Spleen (tissue), 11 donors: ENCODE measurements at regions not wholly inside any gene's neighbourhood (a gene's known extent, or its start where the extent isn't known, plus 50 kb on each side); places are given as distances from the start of the nearest gene placed in this dataset.

ENCODE experiments used
- DNase-seq: peaks from one replicate; pipeline ENCODE4 v3.0.0-alpha.2; 2020
- H3K27ac ChIP-seq, 8 donors: fragments of 200-600 bp; sonication (generic) in 7 of 8; 1 replicate in 4 of 8; 2 replicates in 4 of 8; pipeline versions ENCODE4 v1.5.0 to v1.8.0; 2016 to 2021; ENCODE audit warnings: inconsistent platforms in 4 of 8, mild to moderate bottlenecking in 4 of 8, moderate library complexity in 1 of 8
- H3K27me3 ChIP-seq, 7 donors: fragments of 200-600 bp; sonication (generic) in 6 of 7; replicated peaks in 1 of 7; 1 replicate in 4 of 7; 2 replicates in 3 of 7; pipeline versions ENCODE4 v1.5.0 to v1.8.0; 2016 to 2021; ENCODE audit warnings: inconsistent platforms in 3 of 7, mild to moderate bottlenecking in 1 of 7
- H3K36me3 ChIP-seq, 6 donors: fragments of 200-600 bp; sonication (generic) in 5 of 6; 1 replicate in 4 of 6; 2 replicates in 2 of 6; pipeline versions ENCODE4 v1.5.0 to v1.8.0; 2016 to 2021; ENCODE audit warnings: inconsistent platforms in 2 of 6
- H3K4me1 ChIP-seq, 6 donors: fragments of 200-600 bp; sonication (generic) in 5 of 6; 1 replicate in 3 of 6; 2 replicates in 3 of 6; pipeline versions ENCODE4 v1.5.0 to v1.8.0; 2016 to 2021; ENCODE audit warnings: inconsistent platforms in 3 of 6
- H3K4me3 ChIP-seq, 8 donors: fragments of 200-600 bp; sonication (generic) in 7 of 8; 1 replicate in 4 of 8; 2 replicates in 4 of 8; pipeline versions ENCODE4 v1.5.0 to v1.8.0; 2016 to 2021; ENCODE audit warnings: inconsistent platforms in 4 of 8, mild to moderate bottlenecking in 4 of 8, moderate library complexity in 2 of 8
- H3K9me3 ChIP-seq, 8 donors: fragments of 200-600 bp; sonication (generic) in 7 of 8; 1 replicate in 4 of 8; 2 replicates in 4 of 8; pipeline versions ENCODE4 v1.5.0 to v1.8.0; 2016 to 2021; ENCODE audit warnings: inconsistent platforms in 4 of 8
- CTCF ChIP-seq, 11 experiments: fragments of 200-600 bp in 7 of 11; fragments of 450-650 bp in 4 of 11; sonication (generic) in 4 of 11; IDR thresholded peaks in 8 of 11; conservative IDR thresholded peaks in 3 of 11; 1 replicate in 7 of 11; 2 replicates in 4 of 11; pipeline versions ENCODE4 v1.4.0 to v1.8.0; 2016 to 2021; ENCODE audit warnings: antibody characterized with exemption in 11 of 11, inconsistent platforms in 4 of 11, mild to moderate bottlenecking in 1 of 11
- POLR2A ChIP-seq, 3 donors: fragments of 450-650 bp; IDR thresholded peaks; one replicate each; pipeline ENCODE4 v1.5.1; 2017; ENCODE audit warnings: antibody characterized with exemption in 3 of 3, mild to moderate bottlenecking in 1 of 3
- POLR2AphosphoS5 ChIP-seq, 3 donors: sonication (generic); formaldehyde crosslinking; IDR thresholded peaks; one replicate each; pipeline ENCODE4 v1.5.1; 2017; ENCODE audit warnings: antibody characterized with exemption in 3 of 3
- WGBS, 5 donors: extraction: QIAGEN DNeasy Blood & Tissue Kit in 3 of 5; methylation state at CpG; one replicate each; pipeline versions ENCODE4 v1.1.5 to v1.1.7; 2013 to 2018; 5-methylcytosine and 5-hydroxymethylcytosine counted together
- intact Hi-C: fragments of 100-400 bp; cut with DNase I; formaldehyde crosslinking; loops from one replicate; pipeline ENCODE4 v1.15.0; 2023; ENCODE audit warnings: low total_unique reads
- donor health status: healthy with polysubstance abuse.
- donor health status: DM: no; HTN: no; CAD: no; lungs with moderate emphysema.
- donor health status: DM: no; HTN: no; CAD: no.
- donor health status: Bipolar disorder and iron deficiency.
- donor health status: healthy.
- donor health status: DM: no; HTN: no; CAD: no.
- donor health status: DM: yes; HTN: yes; CAD: no.

DNA sequence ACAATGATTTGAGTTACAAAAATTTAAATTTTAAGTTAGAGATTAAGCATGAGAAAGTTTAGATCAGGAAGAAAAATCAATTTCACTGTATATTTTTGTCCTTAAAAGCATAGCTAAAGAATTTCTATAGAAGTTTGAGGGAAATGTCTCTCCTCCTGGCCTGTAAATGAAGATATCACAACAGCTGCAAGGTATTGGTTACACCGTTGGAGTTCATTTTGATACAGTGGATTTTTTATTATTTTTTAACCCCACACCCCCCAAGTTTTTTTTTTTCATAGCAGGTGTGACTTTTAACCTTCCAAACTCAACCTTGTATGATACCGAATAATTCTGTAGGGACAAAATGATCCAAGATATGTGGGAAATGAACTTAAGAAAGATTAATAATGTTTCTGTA lies 156.3 kb downstream of the DISP1 start:
- 87 to 95% (median 89%) methylated on average over 2 of the region's 2 CpGs for WGBS, 5 donors
- Histone ChIP-seq H3K9me3 (no peaks in the 10 kb centered on the region), H3K27me3 (no peaks in the 10 kb centered on the region), H3K4me1 (peaks cover 0 to 4% (median 0%) of the 10 kb centered on the region in 6 donors), H3K27ac (no peak overlapping the region), H3K4me3 (no peak overlapping the region), H3K36me3 (no peaks in the 10 kb centered on the region)
- TF ChIP-seq POLR2A (IDR thresholded peaks at IDR 0.05): no peak
- no peak for TF ChIP-seq CTCF (IDR thresholded peaks at IDR 0.05 in 8 of 11, conservative IDR thresholded peaks at IDR 0.05 in 3 of 11)
- TF ChIP-seq POLR2AphosphoS5 (IDR thresholded peaks at IDR 0.05): no peak
- DNase-seq: no peak
- intact Hi-C loops: no loop called here

GRCh38 chr1:222973561-222973960 lies 158.7 kb downstream of the DISP1 start:
- Histone ChIP-seq H3K27ac (no peak overlapping the region), H3K27me3 (no peaks in the 10 kb centered on the region), H3K9me3 (no peaks in the 10 kb centered on the region), H3K36me3 (no peaks in the 10 kb centered on the region), H3K4me1 (peaks cover 0 to 4% (median 0%) of the 10 kb centered on the region in 6 donors), H3K4me3 (no peak overlapping the region)
- no peak for DNase-seq
- TF ChIP-seq POLR2A (IDR thresholded peaks at IDR 0.05) (no peak), POLR2AphosphoS5 (IDR thresholded peaks at IDR 0.05) (no peak), CTCF (IDR thresholded peaks at IDR 0.05 in 8 of 11, conservative IDR thresholded peaks at IDR 0.05 in 3 of 11) (no peak)
- WGBS, 5 donors: 64 to 97% (median 95%) methylated on average over 2 of the region's 2 CpGs
- intact Hi-C loops: no loop called here

DNA sequence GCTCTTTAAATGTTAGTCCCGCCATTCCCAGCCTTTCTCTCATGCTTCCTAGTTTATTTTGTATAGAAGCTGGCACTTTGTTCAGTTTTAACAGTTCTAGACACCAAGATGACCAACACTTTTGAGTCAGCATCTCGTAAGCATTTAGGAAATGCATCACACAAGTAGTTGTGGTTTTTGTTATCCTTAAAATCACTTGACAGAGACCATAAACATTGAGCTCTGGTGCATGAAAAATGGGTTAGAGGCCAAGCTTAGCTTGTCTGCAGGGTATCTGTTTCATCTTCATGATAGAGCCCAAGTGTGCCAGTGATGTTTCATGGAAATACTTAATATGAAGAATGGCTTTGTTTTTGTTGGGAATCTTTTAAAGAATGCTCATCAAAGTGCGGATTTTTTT lies 159.7 kb downstream of the DISP1 start:
- 63 to 82% (median 68%) methylated on average over 3 of the region's 3 CpGs for WGBS, 5 donors
- Histone ChIP-seq H3K4me1 (peaks cover 0 to 4% (median 0%) of the 10 kb centered on the region in 6 donors), H3K36me3 (no peaks in the 10 kb centered on the region), H3K27me3 (no peaks in the 10 kb centered on the region), H3K9me3 (no peaks in the 10 kb centered on the region), H3K4me3 (no peak overlapping the region), H3K27ac (no peak overlapping the region)
- no peak for TF ChIP-seq POLR2A (IDR thresholded peaks at IDR 0.05)
- TF ChIP-seq POLR2AphosphoS5 (IDR thresholded peaks at IDR 0.05): no peak
- no peak for TF ChIP-seq CTCF (IDR thresholded peaks at IDR 0.05 in 8 of 11, conservative IDR thresholded peaks at IDR 0.05 in 3 of 11)
- no peak for DNase-seq
- intact Hi-C loops: no loop called here

DNA sequence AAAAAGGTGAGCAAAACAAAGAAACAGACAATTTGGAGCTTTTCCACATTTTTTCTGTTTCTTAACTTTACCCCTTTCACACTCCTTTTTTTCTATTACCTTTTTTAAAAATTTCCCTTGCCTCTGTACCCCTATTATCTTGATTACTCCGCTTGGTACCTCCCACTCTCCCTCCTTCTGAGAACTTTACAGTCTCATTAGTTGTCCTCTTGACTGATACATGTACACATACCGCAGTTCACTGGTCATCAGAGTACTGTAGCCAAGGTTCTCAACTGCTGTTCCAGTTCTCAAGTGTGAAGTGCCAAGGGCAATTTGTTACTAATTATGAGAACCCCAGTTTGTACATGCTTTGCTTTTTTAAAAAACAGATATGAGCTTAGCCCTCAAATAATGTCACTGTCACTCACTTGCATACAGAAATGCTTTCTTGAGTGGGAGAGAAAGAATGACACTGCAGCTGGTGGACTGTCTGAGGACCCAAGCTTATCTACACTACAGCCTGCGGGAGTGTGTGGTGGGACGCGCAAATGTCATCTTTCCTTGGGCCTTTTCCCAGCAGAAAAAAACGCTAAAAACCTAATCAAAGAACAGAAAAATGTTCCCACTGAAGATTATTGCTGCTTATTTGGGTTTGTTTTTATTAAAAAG lies 160.8 kb downstream of the DISP1 start:
- intact Hi-C loops: no loop called here
- TF ChIP-seq CTCF (IDR thresholded peaks at IDR 0.05 in 8 of 11, conservative IDR thresholded peaks at IDR 0.05 in 3 of 11) (no peak), POLR2AphosphoS5 (IDR thresholded peaks at IDR 0.05) (no peak), POLR2A (IDR thresholded peaks at IDR 0.05) (no peak)
- no peaks in the 10 kb centered on the region for H3K27me3 ChIP-seq
- WGBS, 5 donors: 79 to 83% (median 80%) methylated on average over 6 of the region's 6 CpGs
- H3K4me3 ChIP-seq: no peak overlapping the region
- peaks cover 0 to 4% (median 0%) of the 10 kb centered on the region in 6 donors for H3K4me1 ChIP-seq
- no peak for DNase-seq
- H3K9me3 ChIP-seq: no peaks in the 10 kb centered on the region
- H3K27ac ChIP-seq: no peak overlapping the region
- no peaks in the 10 kb centered on the region for H3K36me3 ChIP-seq
